ENCODE measurements at regions not wholly inside any gene's neighbourhood (a gene's known extent, or its start where the extent isn't known, plus 50 kb on each side); places are given as distances from the start of the nearest gene placed in this dataset.

- TF ChIP-seq SIN3A (IDR thresholded peaks at IDR 0.05; ENCODE audit: low read depth) (no peak), EZH2phosphoT487 (IDR thresholded peaks at IDR 0.05; ENCODE audit: borderline replicate concordance) (no peak), POLR2A (IDR thresholded peaks at IDR 0.05; ENCODE audit: borderline replicate concordance, extremely low read depth, insufficient read depth, insufficient read length) (no peak)
These were observed 68.7 kb upstream of the PPP1R9A start for GRCh38 chr7:94838717-94839116.

All from HCT116 (cell line).